KOPT-K1 (cell line): ENCODE measurements at regions not wholly inside any gene's neighbourhood (a gene's known extent, or its start where the extent isn't known, plus 50 kb on each side); places are given as distances from the start of the nearest gene placed in this dataset.

Experiments
- H3K27ac ChIP-seq: fragments of 200-600 bp; sonication (generic); 2 replicates; pipeline ENCODE4 v1.5.1; 2016; ENCODE audit warnings: antibody characterized with exemption, mild to moderate bottlenecking, low read depth, low read length; ENCODE audit not compliant: poor library complexity, severe bottlenecking
- H3K36me3 ChIP-seq: fragments of 200-600 bp; sonication (generic); 2 replicates; pipeline ENCODE4 v1.5.1; 2017; ENCODE audit warnings: antibody characterized with exemption, mild to moderate bottlenecking, low read length, moderate library complexity; ENCODE audit not compliant: insufficient read depth
- H3K9me3 ChIP-seq: fragments of 200-600 bp; sonication (generic); 2 replicates; pipeline ENCODE4 v1.5.1; 2017; ENCODE audit warnings: antibody characterized with exemption, low read length, mild to moderate bottlenecking; ENCODE audit not compliant: insufficient read depth, poor library complexity, severe bottlenecking

- no peaks in the 10 kb centered on the region for H3K36me3 ChIP-seq
- peaks cover 16% of the 10 kb centered on the region for H3K9me3 ChIP-seq
- H3K27ac ChIP-seq, result no peak overlapping the region
Observed at GRCh38 chr2:48165070-48165753, 149.3 kb upstream of the FOXN2 start.

GRCh38 chr2:48169141-48169592, 145.3 kb upstream of the FOXN2 start:
- Histone ChIP-seq H3K36me3 (no peaks in the 10 kb centered on the region), H3K9me3 (peaks cover 16% of the 10 kb centered on the region), H3K27ac (no peak overlapping the region)

- Histone ChIP-seq H3K9me3 (peaks cover 16% of the 10 kb centered on the region), H3K27ac (no peak overlapping the region)
Observed at GRCh38 chr2:48170281-48170680, 144.2 kb upstream of the FOXN2 start.

GRCh38 chr2:48173141-48173540, 141.3 kb upstream of the FOXN2 start:
- Histone ChIP-seq H3K27ac (no peak overlapping the region), H3K36me3 (no peaks in the 10 kb centered on the region), H3K9me3 (no peaks in the 10 kb centered on the region)

More at GRCh38 chr2:48170281-48170680, 144.2 kb upstream of the FOXN2 start:
- no peaks in the 10 kb centered on the region for H3K36me3 ChIP-seq

- Histone ChIP-seq H3K27ac (no peak overlapping the region), H3K9me3 (no peaks in the 10 kb centered on the region), H3K36me3 (no peaks in the 10 kb centered on the region)
Observed at GRCh38 chr2:48174503-48174902, 140.0 kb upstream of the FOXN2 start.

- H3K36me3 ChIP-seq, result no peaks in the 10 kb centered on the region
- H3K9me3 ChIP-seq, result no peaks in the 10 kb centered on the region
- no peak overlapping the region for H3K27ac ChIP-seq
Observed at GRCh38 chr2:48175254-48175653, 139.2 kb upstream of the FOXN2 start.

GRCh38 chr2:48175656-48176055, 138.8 kb upstream of the FOXN2 start:
- Histone ChIP-seq H3K9me3 (no peaks in the 10 kb centered on the region), H3K36me3 (no peaks in the 10 kb centered on the region), H3K27ac (no peak overlapping the region)

GRCh38 chr2:48176876-48177275, 137.6 kb upstream of the FOXN2 start:
- H3K9me3 ChIP-seq, result no peaks in the 10 kb centered on the region
- H3K27ac ChIP-seq, result no peak overlapping the region
- H3K36me3 ChIP-seq, result no peaks in the 10 kb centered on the region

- Histone ChIP-seq H3K9me3 (no peaks in the 10 kb centered on the region), H3K36me3 (no peaks in the 10 kb centered on the region), H3K27ac (no peak overlapping the region)
Observed at GRCh38 chr2:48178611-48179010, 135.9 kb upstream of the FOXN2 start.

- H3K36me3 ChIP-seq, result no peaks in the 10 kb centered on the region
- no peak overlapping the region for H3K27ac ChIP-seq
- no peaks in the 10 kb centered on the region for H3K9me3 ChIP-seq
Observed at GRCh38 chr2:48180557-48180956, 133.9 kb upstream of the FOXN2 start.

- Histone ChIP-seq H3K27ac (no peak overlapping the region), H3K36me3 (no peaks in the 10 kb centered on the region), H3K9me3 (no peaks in the 10 kb centered on the region)
Observed at GRCh38 chr2:48183276-48183675, 131.2 kb upstream of the FOXN2 start.

GRCh38 chr2:48183991-48184390, 130.5 kb upstream of the FOXN2 start:
- H3K9me3 ChIP-seq, result no peaks in the 10 kb centered on the region
- no peak overlapping the region for H3K27ac ChIP-seq
- H3K36me3 ChIP-seq, result no peaks in the 10 kb centered on the region

- no peak overlapping the region for H3K27ac ChIP-seq
- no peaks in the 10 kb centered on the region for H3K9me3 ChIP-seq
- no peaks in the 10 kb centered on the region for H3K36me3 ChIP-seq
Observed at GRCh38 chr2:48187503-48187902, 127.0 kb upstream of the FOXN2 start.

GRCh38 chr2:48189552-48190228, 124.8 kb upstream of the FOXN2 start:
- Histone ChIP-seq H3K9me3 (no peaks in the 10 kb centered on the region), H3K27ac (no peak overlapping the region), H3K36me3 (no peaks in the 10 kb centered on the region)

GRCh38 chr2:48190230-48190629, 124.3 kb upstream of the FOXN2 start:
- Histone ChIP-seq H3K36me3 (no peaks in the 10 kb centered on the region), H3K27ac (no peak overlapping the region), H3K9me3 (no peaks in the 10 kb centered on the region)

- H3K36me3 ChIP-seq, result no peaks in the 10 kb centered on the region
- H3K9me3 ChIP-seq, result no peaks in the 10 kb centered on the region
- H3K27ac ChIP-seq, result no peak overlapping the region
Observed at GRCh38 chr2:48194641-48195040, 119.8 kb upstream of the FOXN2 start.
